ENCODE measurements at regions not wholly inside any gene's neighbourhood (a gene's known extent, or its start where the extent isn't known, plus 50 kb on each side); places are given as distances from the start of the nearest gene placed in this dataset.

DNA sequence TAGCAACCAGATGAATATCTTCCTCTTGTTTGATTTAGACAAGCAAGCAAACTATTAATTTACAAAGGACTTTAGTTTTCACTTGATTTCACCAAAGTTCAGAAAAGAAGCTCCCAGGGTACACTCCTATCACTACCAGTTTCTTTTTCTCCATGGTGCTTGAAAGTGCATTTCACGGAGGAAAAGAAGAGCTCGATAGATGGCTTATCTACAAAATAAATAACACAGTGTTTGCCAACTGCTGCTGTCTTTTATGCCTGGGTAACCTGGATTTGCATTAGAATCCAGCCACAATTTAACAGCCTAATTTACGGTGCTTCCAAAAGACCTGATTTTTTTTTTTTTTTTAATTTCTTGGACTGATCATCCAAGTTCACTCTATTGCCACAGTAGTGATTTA, 275.7 kb downstream of the GPR37 start (continued):
- TF ChIP-seq, protein P1, sequence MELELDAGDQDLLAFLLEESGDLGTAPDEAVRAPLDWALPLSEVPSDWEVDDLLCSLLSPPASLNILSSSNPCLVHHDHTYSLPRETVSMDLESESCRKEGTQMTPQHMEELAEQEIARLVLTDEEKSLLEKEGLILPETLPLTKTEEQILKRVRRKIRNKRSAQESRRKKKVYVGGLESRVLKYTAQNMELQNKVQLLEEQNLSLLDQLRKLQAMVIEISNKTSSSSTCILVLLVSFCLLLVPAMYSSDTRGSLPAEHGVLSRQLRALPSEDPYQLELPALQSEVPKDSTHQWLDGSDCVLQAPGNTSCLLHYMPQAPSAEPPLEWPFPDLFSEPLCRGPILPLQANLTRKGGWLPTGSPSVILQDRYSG (CRISPR knock-in tag; IDR thresholded peaks at IDR 0.05): no peak
- TF ChIP-seq ZNF614 (CRISPR knock-in tag; IDR thresholded peaks at IDR 0.05; ENCODE audit: borderline replicate concordance): no peak
- TF ChIP-seq, protein P2, sequence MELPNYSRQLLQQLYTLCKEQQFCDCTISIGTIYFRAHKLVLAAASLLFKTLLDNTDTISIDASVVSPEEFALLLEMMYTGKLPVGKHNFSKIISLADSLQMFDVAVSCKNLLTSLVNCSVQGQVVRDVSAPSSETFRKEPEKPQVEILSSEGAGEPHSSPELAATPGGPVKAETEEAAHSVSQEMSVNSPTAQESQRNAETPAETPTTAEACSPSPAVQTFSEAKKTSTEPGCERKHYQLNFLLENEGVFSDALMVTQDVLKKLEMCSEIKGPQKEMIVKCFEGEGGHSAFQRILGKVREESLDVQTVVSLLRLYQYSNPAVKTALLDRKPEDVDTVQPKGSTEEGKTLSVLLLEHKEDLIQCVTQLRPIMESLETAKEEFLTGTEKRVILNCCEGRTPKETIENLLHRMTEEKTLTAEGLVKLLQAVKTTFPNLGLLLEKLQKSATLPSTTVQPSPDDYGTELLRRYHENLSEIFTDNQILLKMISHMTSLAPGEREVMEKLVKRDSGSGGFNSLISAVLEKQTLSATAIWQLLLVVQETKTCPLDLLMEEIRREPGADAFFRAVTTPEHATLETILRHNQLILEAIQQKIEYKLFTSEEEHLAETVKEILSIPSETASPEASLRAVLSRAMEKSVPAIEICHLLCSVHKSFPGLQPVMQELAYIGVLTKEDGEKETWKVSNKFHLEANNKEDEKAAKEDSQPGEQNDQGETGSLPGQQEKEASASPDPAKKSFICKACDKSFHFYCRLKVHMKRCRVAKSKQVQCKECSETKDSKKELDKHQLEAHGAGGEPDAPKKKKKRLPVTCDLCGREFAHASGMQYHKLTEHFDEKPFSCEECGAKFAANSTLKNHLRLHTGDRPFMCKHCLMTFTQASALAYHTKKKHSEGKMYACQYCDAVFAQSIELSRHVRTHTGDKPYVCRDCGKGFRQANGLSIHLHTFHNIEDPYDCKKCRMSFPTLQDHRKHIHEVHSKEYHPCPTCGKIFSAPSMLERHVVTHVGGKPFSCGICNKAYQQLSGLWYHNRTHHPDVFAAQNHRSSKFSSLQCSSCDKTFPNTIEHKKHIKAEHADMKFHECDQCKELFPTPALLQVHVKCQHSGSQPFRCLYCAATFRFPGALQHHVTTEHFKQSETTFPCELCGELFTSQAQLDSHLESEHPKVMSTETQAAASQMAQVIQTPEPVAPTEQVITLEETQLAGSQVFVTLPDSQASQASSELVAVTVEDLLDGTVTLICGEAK (IDR thresholded peaks at IDR 0.05): no peak
- TF ChIP-seq, protein P2 (CRISPR knock-in tag; IDR thresholded peaks at IDR 0.05): no peak
- TF ChIP-seq, protein P3, sequence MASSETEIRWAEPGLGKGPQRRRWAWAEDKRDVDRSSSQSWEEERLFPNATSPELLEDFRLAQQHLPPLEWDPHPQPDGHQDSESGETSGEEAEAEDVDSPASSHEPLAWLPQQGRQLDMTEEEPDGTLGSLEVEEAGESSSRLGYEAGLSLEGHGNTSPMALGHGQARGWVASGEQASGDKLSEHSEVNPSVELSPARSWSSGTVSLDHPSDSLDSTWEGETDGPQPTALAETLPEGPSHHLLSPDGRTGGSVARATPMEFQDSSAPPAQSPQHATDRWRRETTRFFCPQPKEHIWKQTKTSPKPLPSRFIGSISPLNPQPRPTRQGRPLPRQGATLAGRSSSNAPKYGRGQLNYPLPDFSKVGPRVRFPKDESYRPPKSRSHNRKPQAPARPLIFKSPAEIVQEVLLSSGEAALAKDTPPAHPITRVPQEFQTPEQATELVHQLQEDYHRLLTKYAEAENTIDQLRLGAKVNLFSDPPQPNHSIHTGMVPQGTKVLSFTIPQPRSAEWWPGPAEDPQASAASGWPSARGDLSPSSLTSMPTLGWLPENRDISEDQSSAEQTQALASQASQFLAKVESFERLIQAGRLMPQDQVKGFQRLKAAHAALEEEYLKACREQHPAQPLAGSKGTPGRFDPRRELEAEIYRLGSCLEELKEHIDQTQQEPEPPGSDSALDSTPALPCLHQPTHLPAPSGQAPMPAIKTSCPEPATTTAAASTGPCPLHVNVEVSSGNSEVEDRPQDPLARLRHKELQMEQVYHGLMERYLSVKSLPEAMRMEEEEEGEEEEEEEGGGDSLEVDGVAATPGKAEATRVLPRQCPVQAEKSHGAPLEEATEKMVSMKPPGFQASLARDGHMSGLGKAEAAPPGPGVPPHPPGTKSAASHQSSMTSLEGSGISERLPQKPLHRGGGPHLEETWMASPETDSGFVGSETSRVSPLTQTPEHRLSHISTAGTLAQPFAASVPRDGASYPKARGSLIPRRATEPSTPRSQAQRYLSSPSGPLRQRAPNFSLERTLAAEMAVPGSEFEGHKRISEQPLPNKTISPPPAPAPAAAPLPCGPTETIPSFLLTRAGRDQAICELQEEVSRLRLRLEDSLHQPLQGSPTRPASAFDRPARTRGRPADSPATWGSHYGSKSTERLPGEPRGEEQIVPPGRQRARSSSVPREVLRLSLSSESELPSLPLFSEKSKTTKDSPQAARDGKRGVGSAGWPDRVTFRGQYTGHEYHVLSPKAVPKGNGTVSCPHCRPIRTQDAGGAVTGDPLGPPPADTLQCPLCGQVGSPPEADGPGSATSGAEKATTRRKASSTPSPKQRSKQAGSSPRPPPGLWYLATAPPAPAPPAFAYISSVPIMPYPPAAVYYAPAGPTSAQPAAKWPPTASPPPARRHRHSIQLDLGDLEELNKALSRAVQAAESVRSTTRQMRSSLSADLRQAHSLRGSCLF (CRISPR knock-in tag; IDR thresholded peaks at IDR 0.05; ENCODE audit: borderline replicate concordance): no peak
- TF ChIP-seq ZBTB7B (CRISPR knock-in tag; IDR thresholded peaks at IDR 0.05): no peak
- TF ChIP-seq SNAI1 (CRISPR knock-in tag; IDR thresholded peaks at IDR 0.05; ENCODE audit: borderline replicate concordance): no peak
- TF ChIP-seq TCF7 (IDR thresholded peaks at IDR 0.05; ENCODE audit: low read depth): peak; percentile 44
- no peak for TF ChIP-seq ZNF660 (CRISPR knock-in tag; IDR thresholded peaks at IDR 0.05; ENCODE audit: borderline replicate concordance, low read depth)
- TF ChIP-seq NPAS2 (CRISPR knock-in tag; IDR thresholded peaks at IDR 0.05; ENCODE audit: borderline replicate concordance): no peak
- no peak for TF ChIP-seq SOX13 (IDR thresholded peaks at IDR 0.05)
- 0 out of 4 replicates have a peak, but pooled peaks of 1 of the 2 experiments have one; percentile 41 for TF ChIP-seq SOX13 (CRISPR knock-in tag; conservative IDR thresholded peaks at IDR 0.05 in 1 of 2, IDR thresholded peaks at IDR 0.05 in 1 of 2)
